Endodermal cell (in vitro differentiated cells): ENCODE measurements at regions not wholly inside any gene's neighbourhood (a gene's known extent, or its start where the extent isn't known, plus 50 kb on each side); places are given as distances from the start of the nearest gene placed in this dataset.

Experiments used
- DNase-seq: peaks from one replicate; pipeline ENCODE4 v3.0.0-alpha.2; 2017
- H3K27ac ChIP-seq: 2 replicates; pipeline ENCODE4 v1.5.1; 2013; ENCODE audit warnings: mild to moderate bottlenecking, low read depth, low read length, moderate library complexity
- H3K27me3 ChIP-seq: 2 replicates; pipeline ENCODE4 v1.6.1; 2013; ENCODE audit warnings: mild to moderate bottlenecking, low read length, moderate library complexity; ENCODE audit not compliant: insufficient read depth, control insufficient read depth, poor library complexity, severe bottlenecking
- H3K36me3 ChIP-seq: 2 replicates; pipeline ENCODE4 v1.7.0; 2013; ENCODE audit warnings: mild to moderate bottlenecking, low read length, moderate library complexity; ENCODE audit not compliant: control insufficient read depth, insufficient read depth
- H3K4me1 ChIP-seq: one replicate; pipeline ENCODE4 v1.7.0; 2013; ENCODE audit warnings: low read length; ENCODE audit not compliant: control insufficient read depth, insufficient read depth
- H3K4me3 ChIP-seq: 2 replicates; pipeline ENCODE4 v1.5.1; 2013; ENCODE audit warnings: mild to moderate bottlenecking, low read length, moderate library complexity
- H3K9ac ChIP-seq: 2 replicates; pipeline ENCODE4 v1.6.1; 2013; ENCODE audit warnings: mild to moderate bottlenecking, low read length, moderate library complexity; ENCODE audit not compliant: poor library complexity, severe bottlenecking; ENCODE audit errors: extremely low read depth
- H3K9me3 ChIP-seq: 2 replicates; pipeline ENCODE4 v1.6.1; 2013; ENCODE audit warnings: mild to moderate bottlenecking, low read length, moderate library complexity; ENCODE audit not compliant: control insufficient read depth
- H3K27ac Mint-ChIP-seq: 2 replicates; pipeline ENCODE4 v1.8.0; 2020; ENCODE audit warnings: mixed read lengths
- H3K27me3 Mint-ChIP-seq: 2 replicates; pipeline ENCODE4 v1.8.0; 2021; ENCODE audit warnings: mild to moderate bottlenecking, mixed read lengths; ENCODE audit not compliant: insufficient read depth
- H3K36me3 Mint-ChIP-seq: 2 replicates; pipeline ENCODE4 v1.8.0; 2020; ENCODE audit warnings: low read depth, mixed read lengths
- H3K4me1 Mint-ChIP-seq: 2 replicates; pipeline ENCODE4 v1.8.0; 2020; ENCODE audit warnings: mixed read lengths
- H3K4me3 Mint-ChIP-seq: 2 replicates; pipeline ENCODE4 v1.8.0; 2020; ENCODE audit warnings: mild to moderate bottlenecking, moderate library complexity, mixed read lengths
- H3K9me3 Mint-ChIP-seq: 2 replicates; pipeline ENCODE4 v1.8.0; 2020; ENCODE audit warnings: mild to moderate bottlenecking, mixed read lengths
- WGBS, 2 experiments: methylation state at CpG; one replicate each; pipeline versions ENCODE4 v1.1.5 to v1.1.7; 2013; ENCODE audit warnings: missing lambda C conversion rate in 2 of 2, mixed read lengths in 1 of 2; ENCODE audit not compliant: insufficient coverage in 1 of 2, insufficient read length in 1 of 2; 5-methylcytosine and 5-hydroxymethylcytosine counted together
- TF ChIP-seq, protein P1 (sequence below): fragments of 200-600 bp; sonication (generic); conservative IDR thresholded peaks from 2 replicates; pipeline ENCODE4 v1.5.0; 2021; ENCODE audit warnings: antibody characterized with exemption, mild to moderate bottlenecking

DNA sequence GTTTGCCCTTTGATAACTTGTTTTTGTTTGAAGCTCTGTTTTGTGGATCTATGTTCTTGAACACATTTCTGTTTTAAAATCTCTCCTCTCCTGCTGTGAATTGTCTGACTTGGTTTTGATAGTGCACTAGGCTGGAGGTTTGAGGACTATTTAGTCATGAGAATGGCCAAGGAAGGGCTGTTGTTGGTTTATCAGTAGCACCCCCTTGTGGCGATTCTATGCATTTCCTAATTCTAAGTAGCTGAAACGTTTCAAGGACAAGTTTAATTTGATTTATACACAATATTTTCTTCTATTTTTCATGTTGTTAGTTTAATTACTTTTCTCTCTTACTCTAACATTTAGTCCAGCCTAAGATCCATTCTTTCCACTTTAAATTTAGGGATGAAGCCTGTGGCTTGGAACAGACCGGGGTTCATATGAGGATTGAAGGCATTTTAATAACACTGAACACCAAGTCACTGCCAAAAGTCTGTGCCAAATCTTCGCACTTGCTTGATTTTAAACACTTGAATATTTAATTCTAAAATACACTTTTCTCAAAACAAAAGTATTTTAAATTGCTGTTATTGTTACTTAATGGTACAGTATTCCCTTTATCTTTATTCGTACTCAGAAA lies 166.0 kb downstream of the SOCS6 start:
- Histone ChIP-seq H3K9me3 (no peaks in the 10 kb centered on the region), H3K36me3 (no peaks in the 10 kb centered on the region), H3K9ac (no peak overlapping the region), H3K27ac (no peak overlapping the region), H3K4me1 (no peaks in the 10 kb centered on the region), H3K4me3 (no peak overlapping the region), H3K27me3 (peaks cover 38% of the 10 kb centered on the region)
- WGBS, 2 experiments = 50 to 83% methylated on average over 2 to 5 of the region's 5 CpGs
- no peak for DNase-seq
- Mint-ChIP-seq H3K27me3 (peaks cover 40% of the 10 kb centered on the region), H3K4me3 (no peak overlapping the region), H3K36me3 (no peaks in the 10 kb centered on the region), H3K9me3 (no peaks in the 10 kb centered on the region), H3K4me1 (peaks cover 26% of the 10 kb centered on the region), H3K27ac (no peak overlapping the region)
- TF ChIP-seq, protein P1, sequence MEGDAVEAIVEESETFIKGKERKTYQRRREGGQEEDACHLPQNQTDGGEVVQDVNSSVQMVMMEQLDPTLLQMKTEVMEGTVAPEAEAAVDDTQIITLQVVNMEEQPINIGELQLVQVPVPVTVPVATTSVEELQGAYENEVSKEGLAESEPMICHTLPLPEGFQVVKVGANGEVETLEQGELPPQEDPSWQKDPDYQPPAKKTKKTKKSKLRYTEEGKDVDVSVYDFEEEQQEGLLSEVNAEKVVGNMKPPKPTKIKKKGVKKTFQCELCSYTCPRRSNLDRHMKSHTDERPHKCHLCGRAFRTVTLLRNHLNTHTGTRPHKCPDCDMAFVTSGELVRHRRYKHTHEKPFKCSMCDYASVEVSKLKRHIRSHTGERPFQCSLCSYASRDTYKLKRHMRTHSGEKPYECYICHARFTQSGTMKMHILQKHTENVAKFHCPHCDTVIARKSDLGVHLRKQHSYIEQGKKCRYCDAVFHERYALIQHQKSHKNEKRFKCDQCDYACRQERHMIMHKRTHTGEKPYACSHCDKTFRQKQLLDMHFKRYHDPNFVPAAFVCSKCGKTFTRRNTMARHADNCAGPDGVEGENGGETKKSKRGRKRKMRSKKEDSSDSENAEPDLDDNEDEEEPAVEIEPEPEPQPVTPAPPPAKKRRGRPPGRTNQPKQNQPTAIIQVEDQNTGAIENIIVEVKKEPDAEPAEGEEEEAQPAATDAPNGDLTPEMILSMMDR = peak; percentile 92

DNA sequence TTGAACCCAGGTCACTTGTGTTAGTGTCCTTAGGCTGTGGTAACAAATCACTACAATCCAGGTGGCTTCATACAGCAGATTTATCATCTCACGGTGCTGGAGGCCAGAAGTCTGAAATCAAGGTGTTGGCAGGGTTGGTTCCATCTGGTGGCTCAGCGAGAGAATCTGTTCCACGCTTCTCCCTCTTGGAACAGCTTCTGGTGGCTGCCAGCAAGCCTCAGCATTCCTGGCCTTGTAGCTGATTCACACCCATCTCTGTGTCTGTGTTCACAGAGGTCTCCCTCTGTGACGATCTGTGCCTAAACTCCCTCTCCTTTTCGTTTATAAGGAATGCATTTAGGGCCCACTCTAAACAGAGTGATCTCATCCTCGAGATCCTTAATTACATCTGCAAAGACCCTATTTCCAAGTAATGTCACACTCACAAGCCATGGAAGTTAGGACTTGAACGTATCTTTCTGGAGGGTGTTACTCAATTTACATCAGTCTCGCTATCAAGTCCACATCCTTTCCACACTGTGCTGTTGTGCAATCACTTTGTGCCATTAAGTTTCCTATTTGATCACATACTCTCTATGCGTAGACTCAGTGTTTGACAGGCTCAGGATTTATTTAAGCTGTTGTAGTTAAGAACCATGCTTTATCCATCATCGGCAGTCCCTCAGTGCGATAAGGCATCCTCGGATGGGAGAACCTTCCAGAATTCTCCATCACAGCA lies 164.4 kb downstream of the SOCS6 start:
- H3K27ac ChIP-seq = no peak overlapping the region

DNA sequence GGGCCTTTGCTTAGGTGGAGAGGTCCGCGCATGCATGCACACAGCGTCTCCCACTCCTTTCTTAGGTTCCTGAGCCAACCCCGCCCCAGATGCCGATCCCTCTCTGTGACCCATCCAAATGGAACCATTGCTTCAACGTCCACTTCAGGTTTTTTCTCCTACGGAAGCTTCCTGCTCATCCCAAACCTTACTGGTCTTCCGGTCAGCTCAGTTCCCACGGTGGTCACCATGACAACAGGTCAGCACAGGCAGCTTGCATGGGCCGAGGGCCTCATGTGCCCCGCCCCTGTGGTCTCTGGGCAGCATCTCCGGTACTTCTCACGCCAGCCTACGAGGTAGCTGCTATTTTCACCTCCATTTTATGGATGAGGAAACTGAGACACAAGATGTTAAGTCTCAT lies 163.7 kb downstream of the SOCS6 start:
- H3K36me3 Mint-ChIP-seq = no peaks in the 10 kb centered on the region

More for the DNA sequence above, 164.4 kb downstream of the SOCS6 start:
- Mint-ChIP-seq H3K36me3 (no peaks in the 10 kb centered on the region), H3K4me1 (peaks cover 26% of the 10 kb centered on the region), H3K4me3 (no peak overlapping the region), H3K27me3 (peaks cover 41% of the 10 kb centered on the region), H3K9me3 (no peaks in the 10 kb centered on the region), H3K27ac (no peak overlapping the region)
- Histone ChIP-seq H3K27me3 (peaks cover 39% of the 10 kb centered on the region), H3K9ac (no peak overlapping the region), H3K36me3 (no peaks in the 10 kb centered on the region), H3K4me3 (no peak overlapping the region), H3K4me1 (no peaks in the 10 kb centered on the region), H3K9me3 (no peaks in the 10 kb centered on the region)
- TF ChIP-seq, protein P1 = peak; percentile 31
- WGBS, 2 experiments = 94 to 96% methylated on average over 9 to 12 of the region's 12 CpGs
- DNase-seq = no peak

More for the DNA sequence above, 163.7 kb downstream of the SOCS6 start:
- Histone ChIP-seq H3K9ac (no peak overlapping the region), H3K36me3 (no peaks in the 10 kb centered on the region), H3K4me3 (no peak overlapping the region), H3K27ac (no peak overlapping the region), H3K4me1 (no peaks in the 10 kb centered on the region), H3K9me3 (no peaks in the 10 kb centered on the region), H3K27me3 (peaks cover 36% of the 10 kb centered on the region)
- H3K9me3 Mint-ChIP-seq = no peaks in the 10 kb centered on the region
- H3K4me1 Mint-ChIP-seq = peaks cover 26% of the 10 kb centered on the region
- peaks cover 42% of the 10 kb centered on the region for H3K27me3 Mint-ChIP-seq
- peak; percentile 64 for DNase-seq
- H3K4me3 Mint-ChIP-seq = no peak overlapping the region
- H3K27ac Mint-ChIP-seq = no peak overlapping the region
- 88 to 100% methylated on average over 5 to 14 of the region's 14 CpGs for WGBS, 2 experiments
- TF ChIP-seq, protein P1 = no peak
